T47D (cell line): ENCODE measurements at regions not wholly inside any gene's neighbourhood (a gene's known extent, or its start where the extent isn't known, plus 50 kb on each side); places are given as distances from the start of the nearest gene placed in this dataset.
A peak's percentile ranks its signal among the peaks of the same experiment; 100 is the strongest.

Source experiments
- DNase-seq, 2 experiments: peaks; one replicate each; pipeline versions ENCODE4 v3.0.0 to v3.0.0-alpha.2; 2011 to 2012; ENCODE audit warnings: low read depth in 1 of 2, low spot score in 1 of 2
- JUND ChIP-seq: IDR thresholded peaks from 2 replicates; pipeline ENCODE4 v1.6.1; 2012; ENCODE audit warnings: low read depth
- in situ Hi-C: cut with HindIII; loops from 2 replicates; pipeline ENCODE4 v1.10.0; 2016; ENCODE audit warnings: low sequenced_read_pairs, low pct_unique_long_range_greater_than_20kb

- in situ Hi-C loops = no loop called here
- DNase-seq = peak in 1 of 2 experiments; percentile 9
- TF ChIP-seq JUND = no peak
Measured at GRCh38 chr5:39794513-39795210, 369.9 kb upstream of the DAB2 start.

- DNase-seq = no peak
- in situ Hi-C loops = no loop called here
- no peak for TF ChIP-seq JUND
Measured at GRCh38 chr5:39785410-39785809, 360.6 kb upstream of the DAB2 start.

DNA sequence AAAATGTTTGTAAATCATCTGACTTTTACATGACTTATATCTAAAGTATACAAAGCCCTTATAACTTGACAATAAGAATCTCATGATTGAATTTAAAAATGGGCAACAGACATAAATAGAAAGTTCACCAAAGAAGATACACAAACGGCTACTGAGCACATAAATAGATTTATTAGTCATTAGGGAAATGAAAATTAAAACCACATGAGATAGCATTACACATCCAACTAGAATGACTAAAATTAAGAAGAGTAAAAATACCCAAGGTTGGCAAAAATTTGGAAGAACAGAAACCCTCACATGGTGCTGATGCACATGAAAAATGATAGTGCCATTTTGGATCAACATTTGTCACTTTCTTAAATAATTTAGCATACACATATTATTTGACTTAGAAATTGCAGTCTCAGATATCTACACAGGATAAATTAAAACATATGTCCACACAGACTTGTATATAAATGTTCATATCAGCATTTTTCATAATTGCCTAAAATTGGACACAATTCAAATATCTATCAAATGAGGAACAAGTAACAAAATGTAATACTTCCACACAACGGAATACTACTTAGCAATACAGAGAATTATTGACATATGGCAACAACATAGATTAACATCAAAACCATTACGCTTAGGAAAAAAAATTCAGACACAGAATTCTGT lies 359.1 kb upstream of the DAB2 start:
- in situ Hi-C loops = no loop called here
- no peak for DNase-seq
- TF ChIP-seq JUND = no peak

- in situ Hi-C loops = no loop called here
- DNase-seq = peak in 1 of 2 experiments; percentile 1
- no peak for TF ChIP-seq JUND
Measured at GRCh38 chr5:39780347-39780746, 355.6 kb upstream of the DAB2 start.

DNA sequence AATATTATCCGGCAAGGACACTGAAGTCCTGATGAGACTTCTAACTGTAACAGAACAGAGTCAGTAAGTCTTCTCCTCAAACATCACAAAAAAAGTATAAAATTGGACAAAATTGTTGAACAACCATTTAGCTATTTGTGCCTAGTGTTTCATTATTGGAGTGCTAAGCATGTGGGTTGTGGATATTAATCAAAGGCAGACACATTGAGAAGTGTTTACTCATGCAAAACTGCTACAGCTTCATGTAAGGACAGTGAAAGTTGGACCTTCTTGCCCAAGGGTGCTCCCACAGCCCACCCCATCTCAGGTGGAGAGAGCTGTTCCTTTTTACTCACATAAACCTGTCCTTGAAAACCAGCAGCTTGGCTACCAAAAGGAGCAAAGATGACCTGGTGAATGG lies 355.1 kb upstream of the DAB2 start:
- DNase-seq = no peak
- in situ Hi-C loops = no loop called here
- TF ChIP-seq JUND = no peak

DNA sequence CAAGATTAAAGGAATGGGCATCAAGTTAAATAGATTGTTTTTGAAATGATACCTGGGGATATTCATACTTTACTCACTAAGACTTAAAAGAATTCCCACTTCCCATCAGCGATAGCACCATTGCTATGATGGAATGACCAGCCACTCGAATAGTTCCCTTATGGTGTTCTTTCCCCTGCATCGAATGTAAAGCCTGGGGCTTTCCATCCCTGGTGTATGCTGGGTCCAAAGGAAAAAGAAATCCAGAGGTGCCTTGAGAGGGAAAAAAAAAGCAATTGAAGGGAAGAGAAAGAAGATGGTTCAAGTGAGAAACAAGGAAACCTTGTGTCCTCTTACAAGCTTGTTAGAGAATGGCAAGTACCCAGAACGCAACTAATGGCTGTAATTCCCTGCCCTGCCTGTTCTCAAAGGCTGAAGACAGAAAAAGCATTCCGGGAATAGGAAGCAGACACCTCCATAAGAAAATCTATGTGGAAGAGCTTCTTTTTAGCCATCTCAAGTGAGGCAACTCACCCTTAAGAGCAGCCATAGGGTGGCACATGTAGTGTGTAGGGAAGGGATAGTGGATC lies 351.1 kb upstream of the DAB2 start:
- no peak for TF ChIP-seq JUND
- no peak for DNase-seq
- in situ Hi-C loops = no loop called here

DNA sequence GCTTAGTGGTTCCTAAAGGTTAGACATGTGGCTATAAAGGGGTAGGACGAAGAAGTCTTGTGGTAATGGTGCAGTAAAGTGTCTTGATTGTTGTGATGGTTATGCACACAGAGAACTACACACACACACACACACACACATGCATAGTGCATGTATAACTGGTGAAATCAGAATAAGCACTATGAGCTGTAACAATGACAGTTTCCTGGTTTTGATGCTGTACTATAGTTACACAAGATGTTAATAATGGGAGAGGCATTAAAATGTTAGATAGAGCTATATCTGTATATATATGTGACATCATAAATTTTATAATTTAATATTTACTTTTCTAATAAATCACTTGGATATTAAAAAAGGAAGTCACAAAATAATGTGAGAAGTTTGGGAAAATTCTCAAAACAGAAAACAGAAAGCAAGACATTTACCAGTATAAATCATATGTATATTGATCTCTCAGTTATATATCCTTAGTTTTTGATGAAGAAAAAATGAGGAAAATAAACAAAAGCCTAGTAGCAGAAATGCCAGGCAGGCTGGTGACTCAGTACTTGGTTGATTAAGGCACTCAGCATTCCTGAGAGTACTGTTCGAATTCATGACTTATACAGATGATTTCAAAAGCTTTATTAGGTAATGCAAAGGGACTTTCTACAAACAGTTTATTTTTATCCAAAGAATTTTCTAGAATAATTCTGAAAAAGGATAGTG lies 350.5 kb upstream of the DAB2 start:
- in situ Hi-C loops = no loop called here
- no peak for TF ChIP-seq JUND
- DNase-seq = no peak

DNA sequence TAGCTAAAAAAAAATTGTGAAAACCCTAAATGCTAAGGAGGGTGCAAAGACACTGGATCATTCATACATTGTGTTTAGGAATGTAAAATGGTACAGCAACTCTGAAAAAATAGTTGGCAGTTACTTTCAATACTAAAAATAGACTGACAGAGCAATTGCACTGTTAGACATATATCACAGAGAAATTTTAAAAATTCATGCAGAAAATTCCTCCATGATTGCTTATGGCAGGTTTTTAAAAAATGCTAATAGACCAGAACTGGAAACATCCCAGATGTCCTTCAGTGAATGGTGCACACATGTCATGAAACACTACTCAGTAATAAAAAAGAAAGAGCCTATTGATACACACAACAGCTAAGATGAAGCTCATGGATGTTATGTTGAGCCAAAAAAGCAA lies 349.8 kb upstream of the DAB2 start:
- in situ Hi-C loops = no loop called here
- no peak for TF ChIP-seq JUND
- DNase-seq = no peak

DNA sequence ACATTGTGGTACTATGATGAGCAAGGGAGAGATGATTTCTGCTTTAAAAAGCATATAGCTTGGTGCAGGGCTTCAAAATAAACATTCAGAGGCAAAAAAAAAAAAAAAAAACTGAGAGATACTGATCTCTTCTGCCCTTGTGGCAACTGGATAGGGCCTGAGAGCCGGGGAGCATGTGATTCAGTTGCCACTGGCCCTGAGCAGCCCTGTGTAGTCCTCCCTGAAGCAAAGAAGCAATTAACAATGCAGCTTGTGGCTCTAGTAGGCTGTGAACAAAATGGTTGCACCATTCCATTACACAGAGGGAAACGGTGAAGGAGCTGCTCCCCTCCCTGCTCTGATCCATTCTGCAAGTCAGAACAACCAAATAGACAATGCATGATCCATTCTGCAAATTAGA lies 347.5 kb upstream of the DAB2 start:
- no peak for DNase-seq
- in situ Hi-C loops = no loop called here
- no peak for TF ChIP-seq JUND

DNA sequence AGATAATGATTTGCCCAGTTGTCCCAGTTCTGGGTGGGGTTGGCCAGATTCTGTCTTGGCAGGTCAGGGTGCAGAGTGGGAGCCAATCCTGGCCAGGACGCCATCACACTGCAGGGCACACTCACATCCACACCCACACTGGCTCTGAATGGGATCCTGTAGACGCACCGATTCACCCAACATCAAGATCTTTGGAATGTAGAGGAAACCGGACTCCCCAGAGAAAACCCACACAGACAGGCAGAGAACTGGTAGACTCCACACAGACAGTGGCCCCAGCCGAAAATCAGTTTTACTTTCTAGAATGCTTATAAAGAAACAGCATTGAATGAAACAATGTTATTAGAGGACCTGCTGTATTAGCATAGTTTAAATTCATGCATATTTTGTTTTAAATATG lies 343.1 kb upstream of the DAB2 start:
- no peak for TF ChIP-seq JUND
- DNase-seq = no peak
- in situ Hi-C loops = no loop called here

- no peak for DNase-seq
- TF ChIP-seq JUND = no peak
- in situ Hi-C loops = no loop called here
Measured at GRCh38 chr5:39765366-39765765, 340.6 kb upstream of the DAB2 start.

- in situ Hi-C loops = no loop called here
- TF ChIP-seq JUND = no peak
- DNase-seq = no peak
Measured at GRCh38 chr5:39762761-39763160, 338.0 kb upstream of the DAB2 start.
